ENCODE measurements at regions not wholly inside any gene's neighbourhood (a gene's known extent, or its start where the extent isn't known, plus 50 kb on each side); places are given as distances from the start of the nearest gene placed in this dataset.
A peak's percentile ranks its signal among the peaks of the same experiment; 100 is the strongest.
"Not testable (repeated sequence)": the region's sequence is repeated elsewhere in the genome, so short reads cannot be mapped to it uniquely, and the experiment has no call there.

GRCh38 chrX:94560930-94561329 is 886.9 kb downstream of the FAM133A start:
- no peak for DNase-seq
- intact Hi-C loops (cut with DNase I): no loop called here

GRCh38 chrX:94576367-94577004 is 902.5 kb downstream of the FAM133A start:
- no peak for DNase-seq
- intact Hi-C loops (cut with DNase I): no loop called here

- intact Hi-C loops (cut with DNase I): no loop called here
- no peak for DNase-seq
Measured at GRCh38 chrX:94600077-94600476, 926.1 kb downstream of the FAM133A start.

GRCh38 chrX:94612140-94612539 is 938.1 kb downstream of the FAM133A start:
- intact Hi-C loops (cut with DNase I): no loop called here
- no peak for DNase-seq

- intact Hi-C loops (cut with DNase I): no loop called here
Measured at GRCh38 chrX:94633237-94633636, 959.2 kb downstream of the FAM133A start.

GRCh38 chrX:94635003-94635402 is 961.0 kb downstream of the FAM133A start:
- intact Hi-C loops (cut with DNase I): no loop called here
- peak in 1 of 10 donors; percentile 32 for DNase-seq

More at GRCh38 chrX:94633237-94633636, 959.2 kb downstream of the FAM133A start:
- no peak for DNase-seq

GRCh38 chrX:94645726-94646125 is 971.7 kb downstream of the FAM133A start:
- intact Hi-C loops (cut with DNase I): no loop called here
- DNase-seq: no peak

GRCh38 chrX:94655180-94655579 is 981.2 kb downstream of the FAM133A start:
- no peak for DNase-seq
- intact Hi-C loops (cut with DNase I): no loop called here

- intact Hi-C loops (cut with DNase I): no loop called here
- no peak for DNase-seq
Measured at GRCh38 chrX:94662689-94663088, 988.7 kb downstream of the FAM133A start.

GRCh38 chrX:94676285-94676684 is 1002.3 kb downstream of the FAM133A start:
- intact Hi-C loops (cut with DNase I): no loop called here
- no peak for DNase-seq

GRCh38 chrX:94686071-94686470 is 1012.1 kb downstream of the FAM133A start:
- no peak for DNase-seq
- intact Hi-C loops (cut with DNase I): no loop called here

GRCh38 chrX:94695910-94696309 is 1021.9 kb downstream of the FAM133A start:
- no peak for DNase-seq
- intact Hi-C loops (cut with DNase I): no loop called here

GRCh38 chrX:94704348-94705256 is 1030.6 kb downstream of the FAM133A start:
- DNase-seq; intact Hi-C loops (cut with DNase I): not testable (repeated sequence)

- no peak for DNase-seq
- intact Hi-C loops (cut with DNase I): no loop called here
Measured at GRCh38 chrX:94721386-94721785, 1047.4 kb downstream of the FAM133A start.

GRCh38 chrX:94722578-94722977 is 1048.6 kb downstream of the FAM133A start:
- intact Hi-C loops (cut with DNase I): no loop called here
- no peak for DNase-seq

- intact Hi-C loops (cut with DNase I): no loop called here
- no peak for DNase-seq
Measured at GRCh38 chrX:94742772-94743171, 1068.8 kb downstream of the FAM133A start.

GRCh38 chrX:94743478-94743877 is 1069.5 kb downstream of the FAM133A start:
- DNase-seq: no peak
- intact Hi-C loops (cut with DNase I): no loop called here

GRCh38 chrX:94744786-94745185 is 1070.8 kb downstream of the FAM133A start:
- intact Hi-C loops (cut with DNase I): no loop called here
- DNase-seq: no peak

GRCh38 chrX:94751611-94752010 is 1077.6 kb downstream of the FAM133A start:
- intact Hi-C loops (cut with DNase I): no loop called here
- DNase-seq: no peak

- peak in 1 of 10 donors; percentile 58 for DNase-seq
Measured at GRCh38 chrX:94752434-94753169, 1078.6 kb downstream of the FAM133A start.

GRCh38 chrX:94758130-94758529 is 1084.1 kb downstream of the FAM133A start:
- intact Hi-C loops (cut with DNase I): no loop called here
- DNase-seq: no peak

More at GRCh38 chrX:94752434-94753169, 1078.6 kb downstream of the FAM133A start:
- intact Hi-C loops (cut with DNase I): no loop called here
